Naive thymus-derived CD4-positive, alpha-beta T cell (primary cell): ENCODE measurements at regions not wholly inside any gene's neighbourhood (a gene's known extent, or its start where the extent isn't known, plus 50 kb on each side); places are given as distances from the start of the nearest gene placed in this dataset.

ENCODE experiments used
- ATAC-seq: fragments of 150-1000 bp; cut with Tn5 transposase; 2 replicates; pipeline ENCODE4 v1.10.0; 2021; ENCODE audit warnings: mild to moderate bottlenecking, moderate library complexity
- CTCF ChIA-PET: fragments of 350-600 bp; sonication (Branson Sonifier 250); formaldehyde crosslinking; loops from one replicate; lab custom pipeline; 2021; ENCODE audit warnings: antibody characterized with exemption; lab: Charles Lee
- POLR2A ChIA-PET: fragments of 350-600 bp; sonication (Branson Sonifier 250); formaldehyde crosslinking; loops from one replicate; lab custom pipeline; 2021; ENCODE audit warnings: antibody characterized with exemption, inconsistent platforms; lab: Charles Lee
- DNase-seq, 9 donors: peaks; one replicate each; pipeline versions ENCODE4 v3.0.0 to v3.0.0-alpha.2; 2020 to 2022; ENCODE audit warnings: mixed read lengths in 1 of 9
- H3K27ac ChIP-seq: one replicate; pipeline ENCODE4 v1.7.0; 2013; ENCODE audit warnings: mild to moderate bottlenecking, low read depth, low read length, moderate library complexity
- H3K27me3 ChIP-seq, 2 donors: one replicate each; pipeline ENCODE4 v1.7.0; 2013; ENCODE audit warnings: low read length in 2 of 2, mild to moderate bottlenecking in 2 of 2, moderate library complexity in 2 of 2; ENCODE audit not compliant: control insufficient read depth in 2 of 2, insufficient read depth in 2 of 2
- H3K36me3 ChIP-seq, 3 experiments: 1 replicate in 2 of 3; 2 replicates in 1 of 3; pipeline ENCODE4 v1.7.0; 2013; ENCODE audit warnings: low read length in 3 of 3, mild to moderate bottlenecking in 3 of 3, moderate library complexity in 1 of 3; ENCODE audit not compliant: insufficient read depth in 3 of 3, control insufficient read depth in 2 of 3
- H3K4me1 ChIP-seq, 2 donors: one replicate each; pipeline ENCODE4 v1.7.0; 2013; ENCODE audit warnings: low read length in 2 of 2, mild to moderate bottlenecking in 2 of 2, moderate library complexity in 1 of 2; ENCODE audit not compliant: control insufficient read depth in 2 of 2, insufficient read depth in 2 of 2
- H3K4me3 ChIP-seq: 2 replicates; pipeline ENCODE4 v1.7.0; 2013; ENCODE audit warnings: mild to moderate bottlenecking, low read length
- H3K9me3 ChIP-seq, 3 experiments: 1 replicate in 2 of 3; 2 replicates in 1 of 3; pipeline ENCODE4 v1.7.0; 2013; ENCODE audit warnings: low read length in 3 of 3; ENCODE audit not compliant: control insufficient read depth in 2 of 3
- H3K27ac Mint-ChIP-seq, 9 donors: one replicate each; pipeline ENCODE4 v1.8.0; 2020 to 2022; ENCODE audit warnings: mixed read lengths in 9 of 9, mild to moderate bottlenecking in 8 of 9, moderate library complexity in 5 of 9, inconsistent platforms in 2 of 9
- H3K27me3 Mint-ChIP-seq, 5 donors: one replicate each; pipeline ENCODE4 v1.8.0; 2021 to 2022; ENCODE audit warnings: mixed read lengths in 5 of 5, mild to moderate bottlenecking in 1 of 5
- H3K36me3 Mint-ChIP-seq, 5 donors: one replicate each; pipeline ENCODE4 v1.8.0; 2020 to 2022; ENCODE audit warnings: mixed read lengths in 5 of 5, mild to moderate bottlenecking in 3 of 5, inconsistent platforms in 1 of 5
- H3K4me1 Mint-ChIP-seq, 7 donors: one replicate each; pipeline ENCODE4 v1.8.0; 2020 to 2022; ENCODE audit warnings: mixed read lengths in 7 of 7, mild to moderate bottlenecking in 3 of 7, inconsistent platforms in 1 of 7
- H3K4me3 Mint-ChIP-seq, 10 donors: one replicate each; pipeline ENCODE4 v1.8.0; 2020 to 2022; ENCODE audit warnings: mild to moderate bottlenecking in 10 of 10, mixed read lengths in 10 of 10, moderate library complexity in 6 of 10, inconsistent platforms in 2 of 10
- H3K9me3 Mint-ChIP-seq, 11 donors: one replicate each; pipeline ENCODE4 v1.8.0; 2020 to 2022; ENCODE audit warnings: mixed read lengths in 11 of 11, mild to moderate bottlenecking in 4 of 11, inconsistent platforms in 1 of 11, moderate library complexity in 1 of 11
- intact Hi-C, 2 donors: fragments of 100-400 bp; cut with micrococcal nuclease; formaldehyde crosslinking; loops; one replicate each; pipeline ENCODE4 v1.15.1; 2023

GRCh38 chr12:65646127-65646643 is 178.1 kb upstream of the HMGA2 start:
- ATAC-seq = no peak
- peaks cover 0 to 5% (median 2%) of the 10 kb centered on the region in 11 donors for H3K9me3 Mint-ChIP-seq
- no peak overlapping the region for H3K27ac ChIP-seq
- no peaks in the 10 kb centered on the region for H3K36me3 ChIP-seq
- H3K9me3 ChIP-seq = no peaks in the 10 kb centered on the region
- no peak overlapping the region for H3K4me3 ChIP-seq
- intact Hi-C loops = no loop called here
- no peak overlapping the region for H3K27ac Mint-ChIP-seq
- H3K4me1 Mint-ChIP-seq = peaks cover 0 to 2% (median 0%) of the 10 kb centered on the region in 7 donors
- H3K27me3 Mint-ChIP-seq = peaks cover 0 to 14% (median 9%) of the 10 kb centered on the region in 5 donors
- H3K27me3 ChIP-seq = no peaks in the 10 kb centered on the region
- H3K4me1 ChIP-seq = no peaks in the 10 kb centered on the region
- DNase-seq = no peak
- CTCF ChIA-PET = no interaction called here
- no peak overlapping the region for H3K4me3 Mint-ChIP-seq
- H3K36me3 Mint-ChIP-seq = no peaks in the 10 kb centered on the region
- POLR2A ChIA-PET = no interaction called here

DNA sequence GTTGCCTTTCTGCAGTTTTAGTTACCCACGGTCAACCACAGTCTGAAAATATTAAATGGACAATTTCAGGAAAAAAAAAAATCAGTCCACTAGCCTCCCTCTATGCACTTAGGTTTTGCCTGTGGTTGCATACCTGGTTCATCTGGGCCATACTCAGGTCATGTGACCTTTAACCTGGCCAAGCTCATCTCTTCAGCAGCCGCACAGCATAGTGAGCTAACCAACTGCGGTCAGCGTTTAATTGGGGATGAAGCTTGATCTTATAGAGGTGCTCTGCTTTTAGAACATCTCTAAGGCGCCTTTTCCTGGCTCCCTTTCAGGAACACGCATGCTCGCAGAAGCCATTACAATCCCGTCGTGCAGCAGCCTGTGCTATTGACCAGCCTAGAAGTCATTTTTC is 177.2 kb upstream of the HMGA2 start:
- no peaks in the 10 kb centered on the region for H3K9me3 ChIP-seq
- peaks cover 0 to 4% (median 0%) of the 10 kb centered on the region in 11 donors for H3K9me3 Mint-ChIP-seq
- no peak overlapping the region for H3K4me3 Mint-ChIP-seq
- no peak overlapping the region for H3K27ac ChIP-seq
- peaks cover 0 to 9% (median 8%) of the 10 kb centered on the region in 5 donors for H3K27me3 Mint-ChIP-seq
- H3K4me1 ChIP-seq = no peaks in the 10 kb centered on the region
- H3K27ac Mint-ChIP-seq = no peak overlapping the region
- no peaks in the 10 kb centered on the region for H3K36me3 ChIP-seq
- peaks cover 0 to 3% (median 0%) of the 10 kb centered on the region in 7 donors for H3K4me1 Mint-ChIP-seq
- H3K36me3 Mint-ChIP-seq = no peaks in the 10 kb centered on the region
- ChIA-PET CTCF (no interaction called here), POLR2A (no interaction called here)
- DNase-seq (no peak), ATAC-seq (no peak)
- H3K27me3 ChIP-seq = no peaks in the 10 kb centered on the region
- intact Hi-C loops = no loop called here
- no peak overlapping the region for H3K4me3 ChIP-seq

GRCh38 chr12:65648461-65648860 is 175.8 kb upstream of the HMGA2 start:
- no peak overlapping the region for H3K4me3 ChIP-seq
- Mint-ChIP-seq H3K36me3 (no peaks in the 10 kb centered on the region), H3K27me3 (peaks cover 0 to 10% (median 4%) of the 10 kb centered on the region in 5 donors), H3K4me3 (no peak overlapping the region), H3K27ac (no peak overlapping the region), H3K9me3 (peaks cover 0 to 5% (median 0%) of the 10 kb centered on the region in 11 donors), H3K4me1 (peaks cover 0 to 3% (median 0%) of the 10 kb centered on the region in 7 donors)
- CTCF ChIA-PET = no interaction called here
- no peak overlapping the region for H3K27ac ChIP-seq
- POLR2A ChIA-PET = no interaction called here
- intact Hi-C loops = no loop called here
- ATAC-seq (no peak), DNase-seq (no peak)
- H3K36me3 ChIP-seq = no peaks in the 10 kb centered on the region
- H3K27me3 ChIP-seq = no peaks in the 10 kb centered on the region
- H3K9me3 ChIP-seq = no peaks in the 10 kb centered on the region
- H3K4me1 ChIP-seq = no peaks in the 10 kb centered on the region

DNA sequence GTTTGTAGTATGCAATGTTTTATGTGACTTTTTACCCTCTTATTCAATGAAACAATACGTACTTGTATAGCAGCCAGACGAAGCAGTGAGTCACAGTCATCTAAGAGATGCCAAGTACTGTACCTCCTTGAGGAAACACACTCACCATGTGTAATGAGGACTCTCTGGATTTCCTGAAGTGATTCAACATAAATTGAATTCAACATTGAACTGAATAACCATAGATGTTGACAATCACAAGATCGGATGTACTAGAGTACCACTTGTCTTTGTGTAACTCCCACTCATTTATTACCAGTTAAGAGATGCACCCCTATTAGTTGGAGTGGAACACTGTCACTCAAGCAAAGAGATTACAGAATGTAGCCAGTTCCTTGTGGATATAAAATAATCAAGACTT is 175.2 kb upstream of the HMGA2 start:
- Histone ChIP-seq H3K4me1 (no peaks in the 10 kb centered on the region), H3K36me3 (no peaks in the 10 kb centered on the region), H3K27me3 (no peaks in the 10 kb centered on the region), H3K4me3 (no peak overlapping the region), H3K9me3 (no peaks in the 10 kb centered on the region), H3K27ac (no peak overlapping the region)
- no peak for DNase-seq
- Mint-ChIP-seq H3K36me3 (no peaks in the 10 kb centered on the region), H3K27ac (no peak overlapping the region), H3K27me3 (peaks cover 0 to 5% (median 2%) of the 10 kb centered on the region in 5 donors), H3K4me3 (no peak overlapping the region), H3K9me3 (peaks cover 0 to 5% (median 0%) of the 10 kb centered on the region in 11 donors), H3K4me1 (peaks cover 0 to 3% (median 0%) of the 10 kb centered on the region in 7 donors)
- ChIA-PET POLR2A (no interaction called here), CTCF (no interaction called here)
- intact Hi-C loops = no loop called here
- ATAC-seq = no peak

DNA sequence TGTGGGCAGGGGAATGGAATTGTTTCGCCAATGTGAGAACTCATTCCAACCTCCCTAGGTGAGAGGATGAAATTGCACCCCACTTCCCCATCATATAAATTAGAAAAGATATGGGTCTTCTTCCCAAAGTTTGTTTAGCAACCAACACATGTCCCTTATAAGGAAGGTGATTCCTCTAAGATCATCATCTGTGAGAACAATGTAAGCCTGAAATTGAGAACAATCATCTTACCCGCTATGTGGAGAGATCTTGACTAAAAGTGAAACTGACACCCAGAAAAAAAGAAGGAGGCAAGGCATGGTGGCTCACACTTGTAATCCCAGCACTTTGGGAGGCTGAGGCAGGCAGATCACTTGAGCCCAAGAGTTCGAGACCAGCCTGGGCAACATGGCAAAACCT is 173.2 kb upstream of the HMGA2 start:
- Mint-ChIP-seq H3K36me3 (no peaks in the 10 kb centered on the region), H3K9me3 (peaks cover 0 to 5% (median 0%) of the 10 kb centered on the region in 11 donors), H3K27ac (no peak overlapping the region), H3K4me3 (no peak overlapping the region), H3K27me3 (peaks cover 0 to 5% (median 2%) of the 10 kb centered on the region in 5 donors), H3K4me1 (peaks cover 0 to 3% (median 0%) of the 10 kb centered on the region in 7 donors)
- H3K9me3 ChIP-seq = no peaks in the 10 kb centered on the region
- DNase-seq (no peak), ATAC-seq (no peak)
- H3K36me3 ChIP-seq = no peaks in the 10 kb centered on the region
- POLR2A ChIA-PET = no interaction called here
- CTCF ChIA-PET = no interaction called here
- H3K27me3 ChIP-seq = no peaks in the 10 kb centered on the region
- H3K4me3 ChIP-seq = no peak overlapping the region
- intact Hi-C loops = no loop called here
- H3K4me1 ChIP-seq = no peaks in the 10 kb centered on the region
- H3K27ac ChIP-seq = no peak overlapping the region

GRCh38 chr12:65653321-65653720 is 171.0 kb upstream of the HMGA2 start:
- H3K36me3 Mint-ChIP-seq = no peaks in the 10 kb centered on the region
- no peak overlapping the region for H3K27ac Mint-ChIP-seq
- peaks cover 0 to 5% (median 0%) of the 10 kb centered on the region in 11 donors for H3K9me3 Mint-ChIP-seq
- Histone ChIP-seq H3K4me1 (no peaks in the 10 kb centered on the region), H3K9me3 (no peaks in the 10 kb centered on the region), H3K27ac (no peak overlapping the region), H3K27me3 (no peaks in the 10 kb centered on the region), H3K36me3 (no peaks in the 10 kb centered on the region), H3K4me3 (no peak overlapping the region)
- peaks cover 0 to 8% (median 0%) of the 10 kb centered on the region in 7 donors for H3K4me1 Mint-ChIP-seq
- ChIA-PET CTCF (no interaction called here), POLR2A (no interaction called here)
- no peak overlapping the region for H3K4me3 Mint-ChIP-seq
- DNase-seq (no peak), ATAC-seq (no peak)
- peaks cover 0 to 9% (median 2%) of the 10 kb centered on the region in 5 donors for H3K27me3 Mint-ChIP-seq
- intact Hi-C loops = no loop called here

GRCh38 chr12:65653946-65654629 is 170.2 kb upstream of the HMGA2 start:
- H3K4me3 Mint-ChIP-seq = no peak overlapping the region
- H3K27ac Mint-ChIP-seq = no peak overlapping the region
- intact Hi-C loops = no loop called here
- Histone ChIP-seq H3K36me3 (no peaks in the 10 kb centered on the region), H3K4me3 (no peak overlapping the region), H3K9me3 (no peaks in the 10 kb centered on the region), H3K27ac (no peak overlapping the region), H3K27me3 (no peaks in the 10 kb centered on the region), H3K4me1 (no peaks in the 10 kb centered on the region)
- DNase-seq (no peak), ATAC-seq (no peak)
- peaks cover 0 to 8% (median 0%) of the 10 kb centered on the region in 7 donors for H3K4me1 Mint-ChIP-seq
- ChIA-PET CTCF (no interaction called here), POLR2A (no interaction called here)
- no peaks in the 10 kb centered on the region for H3K36me3 Mint-ChIP-seq
- peaks cover 0 to 14% (median 2%) of the 10 kb centered on the region in 5 donors for H3K27me3 Mint-ChIP-seq
- H3K9me3 Mint-ChIP-seq = peaks cover 0 to 5% (median 0%) of the 10 kb centered on the region in 11 donors
